Breast epithelium (tissue), 3 donors: ENCODE measurements at regions not wholly inside any gene's neighbourhood (a gene's known extent, or its start where the extent isn't known, plus 50 kb on each side); places are given as distances from the start of the nearest gene placed in this dataset.

Experiments used
- CTCF ChIP-seq, 3 donors: fragments of 450-650 bp; IDR thresholded peaks; one replicate each; pipeline ENCODE4 v1.5.1; 2016 to 2017; ENCODE audit warnings: antibody characterized with exemption in 3 of 3, mild to moderate bottlenecking in 3 of 3, moderate library complexity in 3 of 3
- POLR2A ChIP-seq: fragments of 450-650 bp; IDR thresholded peaks from one replicate; pipeline ENCODE4 v1.6.1; 2016; ENCODE audit warnings: antibody characterized with exemption, mild to moderate bottlenecking, moderate library complexity
- POLR2AphosphoS5 ChIP-seq, 3 donors: sonication (generic); formaldehyde crosslinking; IDR thresholded peaks; one replicate each; pipeline ENCODE4 v1.6.1; 2017; ENCODE audit warnings: antibody characterized with exemption in 3 of 3

- TF ChIP-seq CTCF (IDR thresholded peaks at IDR 0.05) (no peak), POLR2A (no peak), POLR2AphosphoS5 (IDR thresholded peaks at IDR 0.05) (no peak)
Measured at GRCh38 chr10:128498378-128498730, 372.1 kb upstream of the MKI67 start.
